Right lobe of liver (tissue), 6 donors: ENCODE measurements at regions not wholly inside any gene's neighbourhood (a gene's known extent, or its start where the extent isn't known, plus 50 kb on each side); places are given as distances from the start of the nearest gene placed in this dataset.

Experiments used
- ATAC-seq, 4 donors: fragments of 200-7000 bp; cut with Tn5 transposase; one replicate each; pipeline ENCODE4 v1.9.1; 2020; ENCODE audit warnings: mild to moderate bottlenecking in 4 of 4, moderate library complexity in 4 of 4
- DNase-seq, 3 donors: peaks; one replicate each; pipeline ENCODE4 v3.0.0-alpha.2; 2020
- H3K27ac ChIP-seq, 3 donors: fragments of 200-600 bp; one replicate each; pipeline ENCODE4 v1.8.0; 2022
- H3K27me3 ChIP-seq, 2 donors: fragments of 200-600 bp; one replicate each; pipeline ENCODE4 v1.8.0; 2022
- H3K36me3 ChIP-seq, 4 donors: fragments of 200-600 bp; sonication (generic) in 1 of 4; one replicate each; pipeline versions ENCODE4 v1.5.1 to v1.8.0; 2017 to 2022; ENCODE audit warnings: control low read depth in 1 of 4
- H3K4me1 ChIP-seq, 4 donors: fragments of 200-600 bp; sonication (generic) in 1 of 4; one replicate each; pipeline versions ENCODE4 v1.5.1 to v1.8.0; 2017 to 2022; ENCODE audit warnings: control low read depth in 1 of 4
- H3K4me3 ChIP-seq, 3 donors: fragments of 200-600 bp; one replicate each; pipeline ENCODE4 v1.8.0; 2022
- H3K9me3 ChIP-seq, 4 donors: fragments of 200-600 bp; sonication (generic) in 1 of 4; one replicate each; pipeline versions ENCODE4 v1.5.1 to v1.8.0; 2017 to 2022; ENCODE audit warnings: control low read depth in 1 of 4
- POLR2A ChIP-seq: fragments of 450-650 bp; IDR thresholded peaks from one replicate; pipeline ENCODE4 v1.6.1; 2017; ENCODE audit warnings: antibody characterized with exemption, mild to moderate bottlenecking
- WGBS: methylation state at CpG from one replicate; pipeline ENCODE4 v1.1.6; 2018; ENCODE audit warnings: low coverage, low lambda C conversion rate; ENCODE audit not compliant: insufficient coverage; ENCODE audit errors: missing lambda C conversion rate; 5-methylcytosine and 5-hydroxymethylcytosine counted together
- intact Hi-C, 2 donors: fragments of 100-400 bp; cut with DNase I; formaldehyde crosslinking; loops; one replicate each; pipeline versions ENCODE4 v1.11.2 to v1.14.1; 2022
- TF ChIP-seq, protein P1 (sequence below), 4 donors: fragments of 200-600 bp in 3 of 4; fragments of 450-650 bp in 1 of 4; IDR thresholded peaks; one replicate each; pipeline versions ENCODE4 v1.5.1 to v1.8.0; 2016 to 2022; ENCODE audit warnings: antibody characterized with exemption in 4 of 4, mild to moderate bottlenecking in 2 of 4
- donor health status: DM: no; HTN: yes; CAD: no.
- donor health status: DM: no; HTN: no; CAD: no.
- donor health status: DM: no; HTN: no; CAD: no.
- donor health status: DM: no; HTN: yes; CAD: no.
- donor health status: DM: no; HTN: yes; CAD: no.

DNA sequence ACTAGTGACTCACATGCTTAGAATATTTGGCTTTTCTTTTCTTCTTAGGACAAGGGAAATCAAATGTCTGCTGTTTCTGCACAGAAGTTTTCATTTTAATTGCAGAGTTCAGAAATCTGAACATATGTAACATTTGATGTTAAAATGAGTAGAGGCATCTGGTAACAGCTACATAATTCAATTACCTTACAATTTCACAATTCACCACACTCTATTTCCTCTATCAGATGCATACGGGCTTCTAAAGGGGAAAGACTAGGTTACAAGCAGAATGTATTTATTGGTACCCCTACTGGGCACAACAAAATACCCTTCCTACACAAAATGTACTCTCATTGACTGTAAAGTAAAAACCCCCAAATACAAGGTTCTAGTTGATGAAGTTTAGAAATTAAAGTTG lies 176.0 kb downstream of the SOX2 start:
- H3K9me3 ChIP-seq = no peaks in the 10 kb centered on the region
- no peak overlapping the region for H3K4me3 ChIP-seq
- H3K4me1 ChIP-seq = no peaks in the 10 kb centered on the region
- no peak overlapping the region for H3K27ac ChIP-seq
- H3K36me3 ChIP-seq = no peaks in the 10 kb centered on the region
- intact Hi-C loops = no loop called here
- WGBS = 27% methylated on average over 1 of the region's 1 CpG
- TF ChIP-seq, protein P1, sequence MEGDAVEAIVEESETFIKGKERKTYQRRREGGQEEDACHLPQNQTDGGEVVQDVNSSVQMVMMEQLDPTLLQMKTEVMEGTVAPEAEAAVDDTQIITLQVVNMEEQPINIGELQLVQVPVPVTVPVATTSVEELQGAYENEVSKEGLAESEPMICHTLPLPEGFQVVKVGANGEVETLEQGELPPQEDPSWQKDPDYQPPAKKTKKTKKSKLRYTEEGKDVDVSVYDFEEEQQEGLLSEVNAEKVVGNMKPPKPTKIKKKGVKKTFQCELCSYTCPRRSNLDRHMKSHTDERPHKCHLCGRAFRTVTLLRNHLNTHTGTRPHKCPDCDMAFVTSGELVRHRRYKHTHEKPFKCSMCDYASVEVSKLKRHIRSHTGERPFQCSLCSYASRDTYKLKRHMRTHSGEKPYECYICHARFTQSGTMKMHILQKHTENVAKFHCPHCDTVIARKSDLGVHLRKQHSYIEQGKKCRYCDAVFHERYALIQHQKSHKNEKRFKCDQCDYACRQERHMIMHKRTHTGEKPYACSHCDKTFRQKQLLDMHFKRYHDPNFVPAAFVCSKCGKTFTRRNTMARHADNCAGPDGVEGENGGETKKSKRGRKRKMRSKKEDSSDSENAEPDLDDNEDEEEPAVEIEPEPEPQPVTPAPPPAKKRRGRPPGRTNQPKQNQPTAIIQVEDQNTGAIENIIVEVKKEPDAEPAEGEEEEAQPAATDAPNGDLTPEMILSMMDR (IDR thresholded peaks at IDR 0.05) = no peak
- no peak for TF ChIP-seq POLR2A
- DNase-seq = no peak
- H3K27me3 ChIP-seq = no peaks in the 10 kb centered on the region
- no peak for ATAC-seq

DNA sequence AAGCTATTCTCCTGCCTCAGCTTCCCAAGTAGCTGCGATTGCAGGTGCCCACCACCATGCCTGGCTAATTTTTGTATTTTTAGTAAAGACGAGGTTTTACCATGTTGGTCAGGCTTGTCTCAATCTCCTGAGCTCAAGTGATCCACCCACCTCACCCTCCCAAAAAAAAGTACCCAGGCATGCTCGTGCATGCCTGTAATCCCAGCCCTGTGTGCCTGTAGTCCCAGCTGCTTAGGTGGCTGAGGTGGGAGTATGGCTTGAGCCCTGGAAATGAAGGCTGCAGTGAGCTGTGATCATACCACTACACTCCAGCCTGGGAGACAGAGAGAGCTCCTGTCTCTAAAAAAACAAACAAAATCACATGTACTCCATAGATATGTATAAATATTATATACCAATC lies 176.5 kb downstream of the SOX2 start:
- ATAC-seq (no peak), DNase-seq (no peak)
- Histone ChIP-seq H3K4me1 (no peaks in the 10 kb centered on the region), H3K36me3 (no peaks in the 10 kb centered on the region), H3K4me3 (no peak overlapping the region), H3K27ac (no peak overlapping the region), H3K27me3 (no peaks in the 10 kb centered on the region), H3K9me3 (no peaks in the 10 kb centered on the region)
- TF ChIP-seq, protein P1 (IDR thresholded peaks at IDR 0.05) = no peak
- no peak for TF ChIP-seq POLR2A
- intact Hi-C loops = no loop called here
- WGBS = 21% methylated on average over 2 of the region's 3 CpGs

DNA sequence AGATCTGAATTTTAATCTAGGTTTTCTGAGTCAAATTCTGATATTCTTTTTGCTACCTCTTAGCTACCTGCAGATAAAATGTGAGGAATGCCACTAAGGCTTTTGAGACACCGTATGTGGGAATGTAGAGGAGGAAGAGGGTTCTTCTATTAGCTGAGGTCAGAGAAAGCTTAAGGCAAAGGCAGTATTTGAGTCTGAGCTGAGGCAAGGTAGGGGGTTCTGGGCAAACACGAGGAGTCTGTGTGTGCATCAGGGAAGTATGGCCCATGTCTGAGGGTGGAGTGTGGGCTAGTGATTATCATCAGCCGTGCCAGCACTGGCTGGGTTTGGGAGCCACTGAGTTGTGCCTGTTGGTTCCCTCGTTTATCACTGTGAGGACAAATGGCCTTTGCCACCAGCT lies 181.1 kb downstream of the SOX2 start:
- no peak for DNase-seq
- H3K4me3 ChIP-seq = no peak overlapping the region
- H3K4me1 ChIP-seq = no peaks in the 10 kb centered on the region
- WGBS = 31% methylated on average over 3 of the region's 4 CpGs
- no peak for ATAC-seq
- H3K9me3 ChIP-seq = no peaks in the 10 kb centered on the region
- TF ChIP-seq, protein P1 (IDR thresholded peaks at IDR 0.05) = no peak
- TF ChIP-seq POLR2A = no peak
- intact Hi-C loops = no loop called here
- no peaks in the 10 kb centered on the region for H3K27me3 ChIP-seq
- no peak overlapping the region for H3K27ac ChIP-seq
- H3K36me3 ChIP-seq = no peaks in the 10 kb centered on the region

DNA sequence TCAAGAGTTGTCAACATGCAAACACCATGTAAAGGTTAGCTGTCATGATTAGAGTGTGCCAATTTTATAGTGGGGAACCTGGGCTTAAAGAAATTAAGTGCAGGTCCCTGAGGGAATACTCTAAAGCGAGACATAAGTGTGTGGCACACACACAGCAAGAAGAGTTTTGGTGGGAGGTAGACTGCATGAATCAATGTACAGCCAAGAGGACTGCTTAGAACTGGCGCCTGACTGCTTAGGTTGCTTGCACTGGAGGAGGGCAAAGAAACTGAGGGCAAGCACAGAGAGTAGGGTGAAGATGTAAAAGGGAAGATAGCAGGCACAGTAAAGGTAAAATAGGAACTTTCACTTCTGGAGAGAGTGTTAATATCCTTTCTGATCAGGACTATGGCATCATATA lies 184.9 kb downstream of the SOX2 start:
- H3K9me3 ChIP-seq = no peaks in the 10 kb centered on the region
- no peak overlapping the region for H3K4me3 ChIP-seq
- TF ChIP-seq POLR2A = no peak
- TF ChIP-seq, protein P1 (IDR thresholded peaks at IDR 0.05) = no peak
- intact Hi-C loops = no loop called here
- 89% methylated on average over 2 of the region's 2 CpGs for WGBS
- DNase-seq = no peak
- H3K27ac ChIP-seq = no peak overlapping the region
- no peaks in the 10 kb centered on the region for H3K27me3 ChIP-seq
- no peak for ATAC-seq
- H3K4me1 ChIP-seq = no peaks in the 10 kb centered on the region
- H3K36me3 ChIP-seq = no peaks in the 10 kb centered on the region

DNA sequence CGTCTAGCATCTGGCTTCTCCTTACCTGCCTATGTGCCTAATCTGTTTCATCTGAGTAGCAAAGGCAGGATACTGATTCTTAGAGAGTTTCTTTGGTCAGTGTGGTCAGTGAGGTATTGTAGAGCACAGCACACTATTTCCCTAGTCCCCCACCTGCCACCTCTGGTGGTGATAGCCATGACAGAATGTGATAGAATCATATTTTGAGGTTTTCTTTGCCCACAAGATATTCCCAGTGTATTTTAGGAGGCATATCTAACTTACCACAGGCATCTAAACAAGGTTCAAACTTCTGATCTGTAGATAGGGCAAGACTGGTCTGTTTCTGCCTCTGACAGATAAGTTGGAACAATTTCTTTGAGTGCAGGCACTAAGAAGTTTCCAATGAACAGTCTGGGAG lies 188.0 kb downstream of the SOX2 start:
- WGBS = 63% methylated on average over 1 of the region's 1 CpG
- no peak for TF ChIP-seq POLR2A
- TF ChIP-seq, protein P1 (IDR thresholded peaks at IDR 0.05) = no peak
- Histone ChIP-seq H3K4me1 (no peaks in the 10 kb centered on the region), H3K27me3 (no peaks in the 10 kb centered on the region), H3K27ac (no peak overlapping the region), H3K36me3 (no peaks in the 10 kb centered on the region), H3K4me3 (no peak overlapping the region), H3K9me3 (no peaks in the 10 kb centered on the region)
- DNase-seq (no peak), ATAC-seq (no peak)
- intact Hi-C loops = no loop called here
